GM21360 (cell line): ENCODE measurements at regions not wholly inside any gene's neighbourhood (a gene's known extent, or its start where the extent isn't known, plus 50 kb on each side); places are given as distances from the start of the nearest gene placed in this dataset.

Experiments used
- ATAC-seq: cut with Tn5 transposase; IDR thresholded peaks from one replicate; pipeline ENCODE4 v1.9.1; 2021; ENCODE audit warnings: mild to moderate bottlenecking, moderate library complexity; ENCODE audit not compliant: unreplicated experiment

DNA sequence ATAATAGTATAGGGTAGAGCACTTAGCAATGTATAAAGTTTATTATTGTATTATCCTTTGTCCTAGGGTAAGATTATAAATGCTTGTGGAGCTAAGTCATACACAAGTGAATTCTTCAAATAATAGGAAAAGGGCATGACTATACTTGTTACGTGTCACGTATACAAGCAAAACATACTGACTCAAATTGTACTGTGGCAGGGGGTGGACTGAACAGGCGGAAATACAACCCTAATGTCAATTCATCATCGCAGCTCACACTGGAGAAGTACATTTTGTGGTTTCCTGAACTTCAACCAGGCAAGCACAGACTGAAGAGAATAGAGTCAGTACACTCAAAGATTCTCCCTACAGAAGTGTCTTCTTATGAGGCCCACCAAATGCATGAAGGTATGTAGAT lies 201.0 kb downstream of the MBD2 start:
- no peak for ATAC-seq

DNA sequence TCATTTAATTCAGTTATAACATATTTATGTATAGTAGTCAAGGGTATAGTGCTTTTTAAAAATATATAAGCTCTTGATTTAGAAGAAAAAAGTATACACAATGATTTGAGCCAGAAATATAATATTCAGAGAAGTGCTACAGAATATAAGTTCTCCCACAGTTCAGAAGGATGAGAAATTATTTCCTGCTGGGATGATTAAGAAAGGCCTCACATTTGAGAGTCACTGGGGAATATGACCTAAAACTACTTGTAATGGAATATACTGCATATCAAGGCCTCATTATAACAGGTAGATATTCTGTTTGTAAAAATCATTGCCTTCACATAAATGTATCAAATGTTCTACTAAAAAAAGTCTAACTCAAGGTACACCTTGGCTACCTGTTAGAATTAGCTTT lies 203.5 kb downstream of the MBD2 start:
- ATAC-seq: no peak

DNA sequence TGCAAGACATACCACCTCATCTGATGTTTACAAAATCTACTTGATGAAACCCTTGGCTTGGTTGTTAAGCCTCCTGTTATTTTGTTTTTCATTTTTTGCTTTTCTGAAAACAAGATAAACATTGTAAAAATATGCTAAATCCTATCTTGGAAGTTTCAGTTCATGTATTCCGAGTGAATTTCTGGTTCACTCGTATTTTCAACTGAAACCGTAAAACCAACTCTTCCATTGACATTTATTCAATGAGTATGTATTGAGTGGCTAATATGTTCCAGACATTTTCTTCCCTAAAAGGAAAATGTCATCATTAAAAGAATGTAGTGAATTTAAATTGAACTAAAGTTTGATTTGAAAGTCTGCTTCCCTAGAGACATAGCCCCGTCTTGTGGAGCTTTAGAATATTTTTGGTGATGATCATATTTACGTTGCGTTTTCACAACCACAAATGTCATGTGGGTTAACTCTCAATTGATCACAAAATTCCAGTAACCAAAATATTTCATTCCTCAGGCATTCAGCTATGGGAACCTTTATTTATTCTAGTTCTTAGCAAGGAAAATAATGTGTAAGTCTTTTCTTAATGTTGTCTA lies 204.2 kb downstream of the MBD2 start:
- ATAC-seq: no peak

DNA sequence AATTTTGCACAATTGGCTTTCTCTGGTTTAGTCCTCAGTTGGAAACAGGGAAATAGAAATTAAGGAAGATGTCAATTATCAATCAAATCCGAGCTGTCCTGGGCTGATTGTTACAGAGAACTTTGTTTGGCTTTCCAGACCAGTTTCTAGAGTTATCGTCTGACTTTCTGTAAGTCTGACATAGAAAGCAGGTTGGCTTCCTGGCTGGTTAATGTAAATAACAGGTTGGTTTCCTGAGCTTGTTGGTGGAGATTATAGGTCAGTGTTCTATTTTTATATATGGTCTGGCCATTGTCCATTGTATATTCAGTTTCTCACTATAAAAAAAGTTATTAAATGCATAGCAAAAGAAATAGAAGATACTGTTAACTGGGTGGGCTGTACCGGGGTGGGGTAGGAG lies 204.8 kb downstream of the MBD2 start:
- no peak for ATAC-seq

DNA sequence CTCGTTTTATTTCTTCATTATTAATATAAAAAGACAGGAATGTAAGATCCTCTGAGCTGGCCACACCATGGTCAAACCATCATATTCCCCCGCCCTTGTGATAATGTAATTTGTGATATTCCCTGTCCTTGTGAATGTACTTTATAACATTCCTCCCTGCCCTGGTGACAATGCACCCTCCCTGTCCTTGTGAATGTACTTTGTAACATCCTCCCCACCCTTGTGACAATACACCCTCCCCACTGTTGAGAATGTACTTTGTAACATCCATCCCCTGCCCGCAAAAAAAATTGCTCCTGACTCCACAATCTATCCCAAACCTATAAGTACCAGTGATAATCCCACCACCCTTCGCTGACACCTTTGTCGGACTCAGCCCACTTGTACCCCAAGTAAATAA lies 211.0 kb downstream of the MBD2 start:
- no peak for ATAC-seq

DNA sequence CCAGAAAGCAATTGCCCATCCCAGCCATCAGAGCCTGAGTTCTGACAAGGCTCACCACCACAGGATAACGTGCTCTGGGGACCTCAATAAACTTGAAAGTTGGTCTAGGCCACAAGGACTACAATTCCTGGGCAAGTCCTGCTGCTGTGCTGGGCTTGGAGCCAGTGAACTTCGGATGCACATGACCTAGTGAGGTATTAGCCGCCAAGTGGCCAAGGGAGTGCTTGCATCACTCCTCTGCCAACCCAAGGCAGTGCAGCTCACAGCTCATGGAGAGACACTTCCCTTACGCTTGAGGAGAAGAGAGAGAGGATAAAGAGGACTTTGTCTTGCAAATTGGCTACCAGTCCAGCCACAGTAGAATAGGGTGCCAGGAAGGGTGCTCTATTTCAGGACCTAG lies 219.6 kb downstream of the MBD2 start:
- no peak for ATAC-seq

DNA sequence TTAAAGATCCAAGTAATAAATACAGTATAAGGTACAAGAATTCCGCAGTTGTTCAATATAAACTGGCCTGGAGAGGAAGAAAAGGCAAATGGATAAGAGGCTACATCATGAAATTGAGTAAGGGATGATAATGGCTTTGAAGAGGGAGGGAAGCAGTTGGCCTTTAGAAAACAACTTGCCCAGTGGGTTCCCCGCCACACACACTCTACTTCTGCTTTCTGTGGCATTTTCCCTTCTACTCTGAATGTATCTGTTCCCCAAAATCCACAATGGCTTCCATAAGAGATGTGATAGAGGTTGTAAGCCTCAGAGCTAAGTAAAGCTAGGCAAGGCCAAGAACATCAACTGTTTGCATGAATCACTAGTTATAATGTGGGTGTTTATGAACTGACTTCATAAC lies 221.3 kb downstream of the MBD2 start:
- no peak for ATAC-seq

DNA sequence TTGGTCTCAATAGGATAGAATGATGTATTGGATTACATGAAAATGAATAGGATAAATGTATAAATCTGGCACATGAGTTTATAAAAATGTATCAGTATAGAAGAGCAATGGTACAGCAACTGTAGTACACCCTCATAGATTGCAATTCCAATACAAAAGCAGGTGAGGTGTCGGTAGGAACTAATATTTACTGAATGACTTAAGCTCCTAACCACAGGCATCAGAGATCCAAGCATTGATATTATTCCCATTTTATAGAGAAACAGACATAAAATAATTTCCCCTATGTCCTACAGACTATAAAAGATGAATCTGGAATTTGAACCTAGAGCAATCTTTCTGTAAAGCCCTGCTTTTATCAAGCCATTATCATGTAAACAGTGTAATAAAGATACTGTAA lies 227.4 kb downstream of the MBD2 start:
- no peak for ATAC-seq

DNA sequence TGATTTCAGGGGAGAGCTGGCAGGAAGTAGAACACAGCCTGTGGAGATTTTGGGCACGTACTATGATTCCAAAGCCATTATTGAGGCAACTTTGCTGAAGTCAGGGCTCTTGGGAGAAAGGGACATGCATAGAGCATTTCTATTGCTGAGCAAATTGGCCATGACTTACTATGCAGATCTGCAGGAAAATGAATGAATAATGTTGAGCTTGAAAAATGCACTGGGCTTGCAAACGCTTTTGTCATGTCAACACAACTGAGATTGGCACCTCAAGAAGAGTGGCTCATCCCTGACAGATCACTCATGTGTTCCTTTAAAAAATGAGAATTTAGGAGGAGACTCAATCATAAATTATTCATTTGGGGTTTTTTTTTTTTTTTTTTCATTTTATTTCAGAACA lies 230.5 kb downstream of the MBD2 start:
- no peak for ATAC-seq

DNA sequence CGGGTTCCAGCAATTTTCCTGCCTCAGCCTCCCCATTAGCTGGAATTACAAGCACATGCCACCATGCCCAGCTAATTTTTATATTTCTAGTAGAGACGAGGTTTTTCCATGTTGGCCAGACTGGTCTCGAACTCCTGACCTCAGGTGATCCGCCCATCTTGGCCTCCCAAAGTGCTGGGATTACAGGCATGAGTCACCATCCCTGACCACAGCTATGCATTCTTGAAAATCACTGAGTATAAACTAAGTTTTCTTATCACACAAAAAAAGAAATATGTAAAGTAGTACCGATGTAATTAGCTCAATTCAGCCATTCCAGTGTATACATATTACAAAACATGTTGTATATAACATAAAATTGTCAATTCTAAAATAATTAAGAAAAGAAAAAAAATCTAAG lies 232.7 kb downstream of the MBD2 start:
- no peak for ATAC-seq

DNA sequence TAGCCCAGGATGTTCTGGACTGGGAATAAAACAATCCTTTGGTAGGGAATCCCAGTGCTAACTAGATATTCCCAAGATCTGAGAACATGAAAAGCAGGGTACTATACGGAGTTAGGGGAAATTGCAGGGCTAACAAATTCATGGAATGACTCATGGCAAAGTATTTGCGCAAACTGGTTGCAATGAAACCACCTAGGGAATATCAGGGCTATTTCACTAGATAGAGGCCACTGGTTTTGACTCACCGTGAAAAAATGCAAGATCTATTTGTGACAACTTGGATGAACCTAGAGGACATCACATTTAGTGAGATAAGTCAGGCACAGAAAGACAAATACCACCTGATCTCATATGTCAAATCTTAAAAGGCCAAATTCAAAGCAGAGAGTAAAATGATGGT lies 233.3 kb downstream of the MBD2 start:
- no peak for ATAC-seq

DNA sequence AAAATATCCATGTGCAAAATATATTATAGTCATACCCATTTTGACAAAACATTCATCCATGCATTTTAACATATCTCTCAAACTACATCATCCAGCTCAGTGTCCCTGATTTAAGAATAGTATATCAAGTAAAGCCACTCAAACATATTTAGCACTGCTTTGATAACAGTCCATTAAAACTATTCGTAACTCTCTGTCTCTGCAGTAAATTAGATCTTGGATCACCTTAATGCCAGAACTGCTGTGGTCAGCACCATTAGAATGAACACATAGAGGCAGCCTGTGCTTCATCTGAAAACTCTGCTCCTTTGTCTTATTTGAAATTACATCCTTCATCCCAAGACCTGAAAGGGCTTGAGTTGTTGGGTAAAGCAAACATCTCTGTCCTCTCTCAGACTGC lies 234.0 kb downstream of the MBD2 start:
- no peak for ATAC-seq

DNA sequence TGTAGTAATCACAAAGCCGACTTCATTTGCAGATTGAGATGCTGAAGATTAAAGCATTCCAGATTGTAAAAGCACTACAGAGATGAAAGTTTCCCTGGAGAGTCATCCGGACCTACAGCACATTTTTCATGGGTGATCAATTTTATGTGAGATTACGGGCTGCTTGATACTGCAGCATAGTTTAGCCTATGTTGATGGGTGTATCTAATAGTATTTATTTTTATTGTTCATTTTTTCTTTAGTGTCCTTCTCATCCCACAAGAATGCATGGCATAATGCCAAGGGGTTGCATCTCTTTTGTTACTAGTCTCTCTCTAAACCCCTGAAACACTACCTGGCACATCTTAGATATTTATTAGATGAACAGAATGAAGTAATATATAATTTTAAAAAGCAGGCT lies 240.4 kb downstream of the MBD2 start:
- ATAC-seq: no peak

DNA sequence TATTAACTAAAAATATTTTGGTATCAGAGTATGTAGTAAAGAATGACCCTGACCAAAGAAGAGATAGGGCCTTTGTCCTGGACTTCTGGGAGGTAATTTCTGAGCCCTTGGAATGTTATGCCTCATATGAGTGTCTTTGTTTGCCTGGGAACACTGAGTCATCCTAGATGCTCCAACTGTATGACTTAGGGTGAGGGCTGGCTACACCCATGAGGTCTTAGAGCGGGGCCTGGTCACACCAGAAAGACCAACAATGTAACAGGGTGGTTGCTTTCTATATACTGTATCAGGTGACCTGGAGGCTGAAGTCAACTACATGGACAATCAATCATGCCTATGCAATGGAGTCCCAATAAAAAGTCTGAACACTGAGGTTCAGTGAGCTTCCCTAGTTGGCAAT lies 253.1 kb downstream of the MBD2 start:
- ATAC-seq: no peak

DNA sequence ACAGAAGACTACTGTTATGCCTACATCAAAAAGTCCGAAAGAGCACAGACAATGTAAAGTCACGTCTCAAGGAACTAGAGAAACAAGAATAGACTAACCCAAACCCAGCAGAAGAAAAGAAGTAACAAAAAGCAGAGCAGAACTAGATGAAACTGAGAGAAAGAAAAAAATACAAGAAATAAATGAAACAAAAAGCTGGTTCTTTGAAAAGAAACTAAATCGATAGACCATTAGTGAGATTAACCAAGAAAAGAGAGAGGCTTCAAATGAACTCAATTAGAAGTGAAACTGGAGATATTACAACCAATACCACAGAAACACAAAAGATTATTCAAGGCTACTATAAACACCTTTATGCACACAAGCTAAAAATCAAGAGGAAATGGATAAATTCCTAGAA lies 271.8 kb downstream of the MBD2 start:
- peak; percentile 53 for ATAC-seq

DNA sequence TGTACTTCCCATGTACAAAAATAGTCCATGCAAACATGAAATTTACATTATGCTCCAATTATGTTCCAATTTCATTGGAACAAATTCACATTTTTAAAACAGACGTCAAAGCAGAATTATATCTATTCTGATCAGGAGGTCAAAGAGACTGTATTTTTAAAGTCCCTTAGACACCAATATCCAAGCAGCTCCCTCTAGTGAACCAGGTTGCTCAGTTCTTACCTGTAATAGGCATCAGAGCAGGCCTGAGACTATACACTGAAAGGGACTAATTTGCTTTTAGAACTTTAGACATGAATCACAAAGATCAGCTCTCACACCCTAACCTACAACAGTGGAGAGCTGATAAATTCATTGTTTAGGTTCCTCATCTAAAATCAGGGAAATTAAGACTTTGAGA lies 273.9 kb downstream of the MBD2 start:
- ATAC-seq: no peak

DNA sequence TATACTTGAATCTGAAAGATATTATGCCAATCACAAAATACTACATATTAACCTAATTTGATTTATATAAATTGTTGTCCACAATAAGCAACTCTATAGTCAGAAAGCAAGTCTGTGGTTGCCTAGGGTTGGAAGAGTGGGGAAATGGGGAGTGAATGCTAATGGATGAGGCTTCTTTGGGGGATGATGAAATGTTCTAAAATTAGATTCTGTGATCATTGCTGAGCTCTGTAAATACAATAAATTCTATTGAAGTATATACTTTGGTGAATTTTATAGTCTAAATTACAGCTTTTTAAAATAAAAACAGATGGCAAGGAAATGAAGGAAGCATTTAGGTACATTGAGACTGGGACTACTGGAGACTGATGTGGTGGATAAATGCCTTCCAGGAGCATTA lies 275.5 kb downstream of the MBD2 start:
- ATAC-seq: no peak

DNA sequence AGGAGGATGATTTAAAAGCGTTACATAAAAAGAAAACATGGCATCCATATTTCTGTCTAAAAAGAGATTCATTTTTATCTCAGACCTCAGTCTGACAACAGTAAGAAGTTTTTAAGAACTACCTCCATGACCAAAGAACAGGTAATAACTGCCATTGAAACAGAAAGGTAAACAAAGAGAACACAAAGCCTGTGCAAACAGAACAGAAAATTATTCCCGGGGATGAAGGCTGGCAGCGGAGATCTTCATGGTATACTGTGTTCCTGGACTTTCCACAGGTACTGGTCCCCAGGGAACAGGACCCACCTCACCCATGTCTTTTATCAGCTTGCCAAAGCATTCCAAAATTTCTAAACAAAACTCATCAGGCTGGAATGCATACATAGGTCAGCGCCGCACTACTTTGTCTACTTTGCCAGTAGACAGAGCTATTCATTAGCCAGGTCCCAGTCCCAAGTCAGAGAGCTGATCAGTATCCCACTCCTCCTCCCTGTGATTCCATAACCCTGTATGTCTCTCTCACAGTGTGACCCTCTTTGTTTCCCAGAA lies 277.3 kb downstream of the MBD2 start:
- no peak for ATAC-seq

DNA sequence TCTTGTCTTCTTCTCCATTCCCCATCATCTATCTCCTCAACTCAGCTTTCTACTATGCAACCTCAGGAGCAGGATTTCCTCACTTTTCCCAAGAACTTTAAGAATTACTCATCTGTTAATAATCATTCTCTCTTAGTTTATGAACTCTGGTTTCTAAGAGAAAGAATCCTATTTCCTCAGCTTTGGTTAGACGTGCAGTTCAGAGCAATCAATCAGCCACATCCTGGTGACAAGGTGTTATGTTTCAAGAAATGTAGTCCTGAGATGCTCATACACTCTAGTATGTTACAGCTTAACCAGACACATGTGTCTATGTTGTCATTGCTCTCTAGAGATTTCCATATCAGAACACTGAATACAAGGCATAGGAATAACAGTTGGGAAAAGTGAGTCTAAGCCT lies 277.9 kb downstream of the MBD2 start:
- no peak for ATAC-seq

DNA sequence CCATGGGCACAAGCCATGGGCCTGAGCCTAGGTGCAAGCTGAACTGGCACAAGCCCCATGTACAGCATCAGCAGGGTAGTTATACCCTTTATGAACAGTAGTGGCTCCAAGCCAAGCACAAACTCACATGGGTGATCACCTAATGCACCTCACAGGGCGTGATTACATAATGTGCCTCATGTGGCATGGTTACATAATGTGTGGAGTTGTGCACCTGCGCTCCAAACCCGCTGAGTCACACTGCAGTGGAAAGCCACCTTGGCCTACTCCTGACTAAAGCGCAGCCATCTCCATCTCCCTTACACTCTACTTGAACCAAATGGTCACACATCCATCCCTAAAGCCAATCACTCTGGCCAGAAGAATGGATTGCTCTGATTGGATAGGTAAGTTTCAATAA lies 279.7 kb downstream of the MBD2 start:
- ATAC-seq: no peak

DNA sequence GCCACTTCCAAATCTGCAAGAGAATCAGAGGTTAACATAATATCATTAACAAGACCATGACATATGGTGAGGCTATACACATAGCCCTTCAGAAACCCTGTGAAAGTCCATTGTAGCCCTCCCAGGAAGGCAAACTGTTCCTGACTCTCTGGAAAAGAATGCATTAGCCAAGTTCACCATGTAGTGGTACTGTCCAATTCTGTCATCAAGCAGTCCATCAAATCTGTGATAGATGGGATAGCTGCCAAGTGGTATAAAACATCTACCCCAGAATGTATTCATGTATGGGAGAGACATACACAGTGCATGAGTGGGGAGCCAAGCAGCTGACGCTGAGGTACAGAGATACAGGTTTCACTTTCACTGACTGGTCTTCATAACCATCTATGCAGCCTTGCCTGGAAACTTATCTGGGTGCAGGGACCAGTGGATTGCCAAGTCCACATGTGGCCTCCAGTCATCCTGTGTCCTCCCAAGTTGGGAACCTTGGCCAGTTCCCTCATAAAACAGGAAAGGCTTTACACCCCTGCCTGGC lies 281.1 kb downstream of the MBD2 start:
- ATAC-seq: no peak

DNA sequence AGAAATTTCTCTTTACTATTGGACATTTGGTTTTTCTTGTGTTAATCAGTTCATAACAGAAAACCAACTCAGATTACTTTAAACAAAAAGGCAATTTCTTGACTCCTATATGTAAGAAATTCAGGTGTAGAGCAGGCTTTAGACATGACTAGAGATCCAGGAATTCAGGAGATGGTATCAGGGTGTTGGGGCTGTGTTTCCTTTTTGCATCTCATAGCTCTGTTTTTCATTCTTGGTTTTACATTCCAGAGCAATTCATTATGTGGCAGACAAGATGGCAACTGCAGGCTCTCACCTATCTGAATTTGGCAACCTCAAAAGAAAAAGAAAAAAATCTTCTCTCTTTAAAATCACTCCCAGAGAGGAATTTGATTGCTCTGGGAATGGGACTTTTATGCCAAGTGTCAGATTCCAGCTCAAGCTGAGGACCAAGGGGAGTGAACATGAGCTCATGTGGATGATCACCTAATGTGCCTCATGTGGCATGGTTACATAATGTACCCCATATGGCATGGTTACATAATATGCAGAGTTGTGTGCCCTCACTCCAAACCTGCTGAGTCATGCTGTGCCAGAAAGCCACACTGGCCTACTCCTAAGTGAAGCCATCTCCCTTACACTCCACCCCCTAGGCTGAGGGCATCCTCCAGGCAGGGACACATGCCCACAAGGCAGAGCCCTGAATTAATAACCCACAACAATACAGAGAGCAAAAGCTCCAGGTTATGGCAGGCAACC lies 282.7 kb downstream of the MBD2 start:
- no peak for ATAC-seq

DNA sequence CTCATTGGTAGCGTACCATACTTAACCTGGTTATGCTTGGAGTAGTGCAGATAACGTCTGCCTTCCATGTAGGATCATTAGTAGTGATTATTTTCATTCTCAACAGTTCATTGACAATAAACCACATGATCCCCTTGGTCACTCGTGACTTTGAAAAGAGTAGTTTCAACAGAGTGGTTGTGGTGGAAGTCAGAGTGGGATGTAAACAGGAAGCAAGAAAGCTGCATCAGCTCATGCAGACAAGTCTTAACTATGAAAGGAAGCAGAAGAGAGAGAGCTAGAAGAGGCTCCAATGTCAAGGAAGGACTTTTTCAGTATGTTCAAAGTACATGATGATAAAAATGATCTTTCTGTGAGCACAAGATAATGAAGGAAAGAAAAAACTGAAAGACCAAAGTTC lies 287.4 kb downstream of the MBD2 start:
- no peak for ATAC-seq
